Endodermal cell (in vitro differentiated cells): ENCODE measurements at regions not wholly inside any gene's neighbourhood (a gene's known extent, or its start where the extent isn't known, plus 50 kb on each side); places are given as distances from the start of the nearest gene placed in this dataset.
"Not testable (repeated sequence)": the region's sequence is repeated elsewhere in the genome, so short reads cannot be mapped to it uniquely, and the experiment has no call there.

Experiments used
- DNase-seq: peaks from one replicate; pipeline ENCODE4 v3.0.0-alpha.2; 2017
- H3K27ac ChIP-seq: 2 replicates; pipeline ENCODE4 v1.5.1; 2013; ENCODE audit warnings: mild to moderate bottlenecking, low read depth, low read length, moderate library complexity
- H3K27me3 ChIP-seq: 2 replicates; pipeline ENCODE4 v1.6.1; 2013; ENCODE audit warnings: mild to moderate bottlenecking, low read length, moderate library complexity; ENCODE audit not compliant: insufficient read depth, control insufficient read depth, poor library complexity, severe bottlenecking
- H3K36me3 ChIP-seq: 2 replicates; pipeline ENCODE4 v1.7.0; 2013; ENCODE audit warnings: mild to moderate bottlenecking, low read length, moderate library complexity; ENCODE audit not compliant: control insufficient read depth, insufficient read depth
- H3K4me1 ChIP-seq: one replicate; pipeline ENCODE4 v1.7.0; 2013; ENCODE audit warnings: low read length; ENCODE audit not compliant: control insufficient read depth, insufficient read depth
- H3K4me3 ChIP-seq: 2 replicates; pipeline ENCODE4 v1.5.1; 2013; ENCODE audit warnings: mild to moderate bottlenecking, low read length, moderate library complexity
- H3K9ac ChIP-seq: 2 replicates; pipeline ENCODE4 v1.6.1; 2013; ENCODE audit warnings: mild to moderate bottlenecking, low read length, moderate library complexity; ENCODE audit not compliant: poor library complexity, severe bottlenecking; ENCODE audit errors: extremely low read depth
- H3K9me3 ChIP-seq: 2 replicates; pipeline ENCODE4 v1.6.1; 2013; ENCODE audit warnings: mild to moderate bottlenecking, low read length, moderate library complexity; ENCODE audit not compliant: control insufficient read depth
- H3K27ac Mint-ChIP-seq: 2 replicates; pipeline ENCODE4 v1.8.0; 2020; ENCODE audit warnings: mixed read lengths
- H3K27me3 Mint-ChIP-seq: 2 replicates; pipeline ENCODE4 v1.8.0; 2021; ENCODE audit warnings: mild to moderate bottlenecking, mixed read lengths; ENCODE audit not compliant: insufficient read depth
- H3K36me3 Mint-ChIP-seq: 2 replicates; pipeline ENCODE4 v1.8.0; 2020; ENCODE audit warnings: low read depth, mixed read lengths
- H3K4me1 Mint-ChIP-seq: 2 replicates; pipeline ENCODE4 v1.8.0; 2020; ENCODE audit warnings: mixed read lengths
- H3K4me3 Mint-ChIP-seq: 2 replicates; pipeline ENCODE4 v1.8.0; 2020; ENCODE audit warnings: mild to moderate bottlenecking, moderate library complexity, mixed read lengths
- H3K9me3 Mint-ChIP-seq: 2 replicates; pipeline ENCODE4 v1.8.0; 2020; ENCODE audit warnings: mild to moderate bottlenecking, mixed read lengths
- CTCF ChIP-seq: fragments of 200-600 bp; sonication (generic); conservative IDR thresholded peaks from 2 replicates; pipeline ENCODE4 v1.5.0; 2021; ENCODE audit warnings: antibody characterized with exemption, mild to moderate bottlenecking
- WGBS, 2 experiments: methylation state at CpG; one replicate each; pipeline versions ENCODE4 v1.1.5 to v1.1.7; 2013; ENCODE audit warnings: missing lambda C conversion rate in 2 of 2, mixed read lengths in 1 of 2; ENCODE audit not compliant: insufficient coverage in 1 of 2, insufficient read length in 1 of 2; 5-methylcytosine and 5-hydroxymethylcytosine counted together

DNA sequence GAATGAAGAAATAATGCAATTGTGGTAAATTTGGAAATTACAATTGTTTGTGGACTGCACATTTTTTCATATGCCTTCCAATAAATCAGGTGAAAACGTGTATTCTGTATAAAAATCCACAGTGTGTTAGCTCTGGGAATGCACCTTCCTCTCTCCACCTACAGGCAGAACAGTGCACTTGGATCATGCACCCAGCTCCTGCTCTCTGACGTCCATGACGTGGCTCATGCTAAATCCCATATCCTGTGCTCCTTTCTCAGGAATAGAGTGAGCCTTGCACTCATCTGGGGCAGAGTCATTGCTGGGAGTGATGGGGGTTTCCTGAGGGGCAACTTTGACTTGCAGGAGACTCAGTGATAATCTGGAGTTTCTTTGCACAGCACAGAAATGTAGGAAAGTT lies 1282.1 kb downstream of the TMEM121 start:
- TF ChIP-seq CTCF = no peak
- Histone ChIP-seq H3K27ac (no peak overlapping the region), H3K4me1 (no peaks in the 10 kb centered on the region), H3K9ac (no peak overlapping the region), H3K36me3 (no peaks in the 10 kb centered on the region), H3K4me3 (no peak overlapping the region), H3K9me3 (peaks cover 64% of the 10 kb centered on the region), H3K27me3 (no peaks in the 10 kb centered on the region)
- peaks cover 1% of the 10 kb centered on the region for H3K36me3 Mint-ChIP-seq
- H3K9me3 Mint-ChIP-seq = peaks cover 89% of the 10 kb centered on the region
- no peaks in the 10 kb centered on the region for H3K4me1 Mint-ChIP-seq
- no peaks in the 10 kb centered on the region for H3K27me3 Mint-ChIP-seq
- WGBS, 2 experiments = 17 to 20% methylated on average over 1 to 3 of the region's 3 CpGs
- H3K4me3 Mint-ChIP-seq = no peak overlapping the region
- no peak overlapping the region for H3K27ac Mint-ChIP-seq
- DNase-seq = no peak

GRCh38 chr14:106808907-106809306 lies 1282.5 kb downstream of the TMEM121 start:
- Histone ChIP-seq H3K9me3 (peaks cover 64% of the 10 kb centered on the region), H3K4me1 (no peaks in the 10 kb centered on the region), H3K27me3 (no peaks in the 10 kb centered on the region), H3K9ac (no peak overlapping the region), H3K27ac (no peak overlapping the region), H3K36me3 (no peaks in the 10 kb centered on the region), H3K4me3 (no peak overlapping the region)
- no peak overlapping the region for H3K4me3 Mint-ChIP-seq
- no peak for DNase-seq
- no peaks in the 10 kb centered on the region for H3K4me1 Mint-ChIP-seq
- TF ChIP-seq CTCF = no peak
- peaks cover 89% of the 10 kb centered on the region for H3K9me3 Mint-ChIP-seq
- H3K27me3 Mint-ChIP-seq = no peaks in the 10 kb centered on the region
- no peak overlapping the region for H3K27ac Mint-ChIP-seq
- peaks cover 1% of the 10 kb centered on the region for H3K36me3 Mint-ChIP-seq
- WGBS, 2 experiments = 88% methylated on average over 1 of the region's 2 CpGs; no CpG with 5 or more reads in 1 of the 2 experiments

DNA sequence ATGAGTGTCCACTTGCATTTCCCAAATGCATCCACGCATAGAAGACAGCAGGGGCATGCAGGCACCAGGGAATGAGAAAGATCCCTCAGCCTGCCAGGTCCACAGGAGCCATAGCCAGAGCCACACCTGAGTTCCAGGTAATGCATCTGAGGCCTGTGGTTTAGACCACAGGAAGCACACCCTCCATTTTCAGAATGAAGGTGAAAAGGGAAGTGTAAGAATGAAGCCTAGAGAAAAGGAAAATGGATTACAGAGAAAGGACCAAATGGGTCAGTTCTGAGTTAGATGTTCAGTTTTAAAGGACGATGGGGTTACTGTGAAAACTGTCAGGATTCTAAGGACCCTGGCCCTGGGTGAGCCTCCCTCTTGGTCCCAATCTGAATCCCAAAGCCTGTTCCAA lies 1283.2 kb downstream of the TMEM121 start:
- no peak for TF ChIP-seq CTCF

GRCh38 chr14:106810168-106810567 lies 1283.8 kb downstream of the TMEM121 start:
- H3K36me3 ChIP-seq, H3K27ac ChIP-seq, H3K36me3 Mint-ChIP-seq, H3K4me3 ChIP-seq, H3K4me1 ChIP-seq, H3K27ac Mint-ChIP-seq, H3K9ac ChIP-seq, H3K27me3 ChIP-seq, DNase-seq, H3K27me3 Mint-ChIP-seq, H3K4me3 Mint-ChIP-seq, H3K4me1 Mint-ChIP-seq: not testable (repeated sequence)
- 45 to 79% methylated on average over 6 to 12 of the region's 13 CpGs for WGBS, 2 experiments
- H3K9me3 Mint-ChIP-seq = peaks cover 89% of the 10 kb centered on the region
- H3K9me3 ChIP-seq = peaks cover 64% of the 10 kb centered on the region

More for the DNA sequence above, 1283.2 kb downstream of the TMEM121 start:
- Histone ChIP-seq H3K27me3 (no peaks in the 10 kb centered on the region), H3K36me3 (no peaks in the 10 kb centered on the region), H3K9me3 (peaks cover 64% of the 10 kb centered on the region), H3K9ac (no peak overlapping the region), H3K27ac (no peak overlapping the region), H3K4me1 (no peaks in the 10 kb centered on the region), H3K4me3 (no peak overlapping the region)
- H3K27ac Mint-ChIP-seq = no peak overlapping the region
- H3K4me1 Mint-ChIP-seq = no peaks in the 10 kb centered on the region
- peaks cover 89% of the 10 kb centered on the region for H3K9me3 Mint-ChIP-seq
- WGBS, 2 experiments = 53 to 55% methylated on average over 2 of the region's 2 CpGs
- peaks cover 1% of the 10 kb centered on the region for H3K36me3 Mint-ChIP-seq
- no peak overlapping the region for H3K4me3 Mint-ChIP-seq
- DNase-seq = no peak
- H3K27me3 Mint-ChIP-seq = no peaks in the 10 kb centered on the region
